ENCODE measurements at regions not wholly inside any gene's neighbourhood (a gene's known extent, or its start where the extent isn't known, plus 50 kb on each side); places are given as distances from the start of the nearest gene placed in this dataset.
"Not testable (repeated sequence)": the region's sequence is repeated elsewhere in the genome, so short reads cannot be mapped to it uniquely, and the experiment has no call there.

DNA sequence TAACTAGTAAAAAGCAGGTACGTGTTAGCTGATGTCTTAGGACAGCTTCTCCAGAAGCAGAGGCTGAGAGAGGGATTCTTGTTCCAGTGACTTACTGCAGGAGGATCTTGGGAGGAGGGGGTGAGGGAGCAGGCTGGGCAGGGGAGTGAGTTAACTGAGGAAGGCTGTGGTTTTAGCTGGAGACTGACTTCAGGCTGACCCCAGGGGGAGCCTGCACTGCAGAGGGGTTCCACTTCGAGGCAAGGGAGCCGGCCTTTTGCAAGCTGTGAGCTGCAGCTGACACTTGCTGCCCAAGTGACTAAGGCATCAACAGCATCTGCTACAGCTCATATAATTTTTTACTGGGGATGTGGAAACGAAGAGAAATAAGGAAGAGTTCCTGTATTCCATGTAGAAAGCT lies 50.4 kb upstream of the SOD1 start:
- DNase-seq, result no peak

DNA sequence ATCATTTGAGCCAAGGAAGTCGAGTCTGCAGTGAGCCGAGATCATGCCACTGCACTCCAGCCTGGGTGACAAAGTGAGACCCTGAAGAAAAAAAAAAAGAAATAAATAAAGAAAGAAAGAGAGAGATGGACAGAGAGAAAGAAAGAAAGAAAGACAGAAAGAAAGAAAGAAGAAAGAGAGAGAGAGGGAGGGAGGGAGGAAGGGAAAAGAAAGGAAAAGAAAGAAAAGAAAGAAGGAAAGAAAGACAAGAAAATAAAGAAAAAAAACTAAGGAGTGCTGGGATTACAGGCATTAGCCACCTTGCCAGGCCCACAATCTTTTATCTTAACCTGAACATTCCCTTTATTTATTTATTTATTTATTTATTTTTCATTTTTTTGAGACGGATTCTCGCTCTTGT lies 51.7 kb upstream of the SOD1 start:
- DNase-seq, result no peak

DNA sequence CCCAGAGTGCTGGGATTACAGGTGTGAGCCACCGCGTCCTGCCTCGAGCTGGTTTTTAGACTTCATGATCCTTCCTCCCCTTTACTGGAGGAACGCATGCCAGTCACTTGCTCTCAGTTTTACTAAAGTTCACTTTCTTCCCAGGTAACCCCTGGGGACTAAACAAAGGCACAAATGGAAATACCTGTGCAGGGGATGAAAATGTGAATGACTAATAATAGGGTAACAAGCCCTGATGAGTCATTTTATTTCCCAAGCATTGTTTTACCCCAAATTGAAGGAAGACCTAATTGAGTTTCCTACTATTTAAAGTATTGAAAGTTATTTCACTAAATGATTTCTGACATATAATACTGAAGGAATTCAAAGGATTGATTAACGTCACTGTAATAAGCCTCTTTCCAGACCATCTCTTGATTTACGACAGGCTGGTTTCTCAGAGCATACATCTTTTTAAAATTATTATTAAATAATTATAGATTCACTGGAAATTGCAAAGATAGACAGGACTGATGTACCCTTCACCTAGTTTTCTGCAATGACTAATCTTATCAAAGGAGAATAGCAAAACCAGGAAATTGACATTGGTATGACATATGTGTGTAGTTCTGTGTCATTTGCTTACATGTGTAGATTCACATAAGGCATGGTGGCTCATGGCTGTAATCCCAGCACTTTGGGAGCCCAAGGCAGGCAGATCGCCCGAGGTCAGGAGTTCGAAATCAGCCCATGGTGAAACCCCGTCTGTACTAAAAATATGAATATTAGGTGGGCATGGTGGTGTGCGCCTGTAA lies 53.2 kb upstream of the SOD1 start:
- DNase-seq, result no peak

DNA sequence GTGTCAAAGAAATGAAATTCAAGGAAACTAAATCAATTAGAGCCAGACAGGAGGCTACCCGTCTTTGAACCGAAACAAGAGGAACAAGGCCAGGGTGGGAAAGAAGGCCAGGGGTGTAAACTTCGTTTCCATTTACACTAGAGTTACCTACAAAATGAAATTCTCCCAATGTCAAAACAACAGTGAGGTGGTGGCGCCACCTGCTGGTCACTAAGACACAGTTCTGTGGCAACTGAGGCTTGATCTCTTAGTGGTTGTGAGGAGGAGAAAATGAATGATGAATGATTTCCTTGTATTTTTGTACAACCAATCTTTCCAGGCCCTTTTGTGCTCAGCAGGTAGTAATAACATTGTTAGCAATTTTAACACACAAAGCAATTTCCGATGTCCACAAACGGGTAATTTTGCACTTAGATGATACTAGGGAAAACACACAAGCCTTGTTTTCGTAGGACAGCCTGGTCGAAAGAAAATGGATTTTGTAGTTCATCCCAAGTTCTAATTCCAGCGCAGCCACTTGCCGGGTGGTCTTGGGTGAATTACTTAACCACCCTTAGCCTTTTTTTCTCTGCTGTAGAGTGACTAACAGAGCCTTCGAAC lies 54.8 kb upstream of the SOD1 start:
- peak; percentile 58 for DNase-seq

DNA sequence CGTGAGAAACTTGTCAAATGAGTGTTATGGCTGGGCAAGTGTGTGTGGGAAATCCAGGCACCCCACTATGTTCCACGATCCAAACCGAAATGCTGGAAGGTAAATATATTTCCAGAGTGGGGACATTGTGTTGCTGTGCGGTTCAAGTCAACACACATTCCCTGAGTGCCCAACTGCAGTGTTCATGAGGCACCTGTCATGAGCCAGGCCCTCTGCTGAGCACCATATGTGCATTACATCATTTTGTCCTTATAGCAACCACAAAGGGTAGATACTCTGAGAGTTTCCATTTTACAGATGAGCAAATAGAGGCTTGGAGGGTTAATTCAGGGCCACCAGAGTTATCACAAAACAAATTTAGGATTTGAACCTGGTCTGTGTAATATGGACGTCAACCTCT lies 59.9 kb upstream of the SOD1 start:
- no peak for DNase-seq

DNA sequence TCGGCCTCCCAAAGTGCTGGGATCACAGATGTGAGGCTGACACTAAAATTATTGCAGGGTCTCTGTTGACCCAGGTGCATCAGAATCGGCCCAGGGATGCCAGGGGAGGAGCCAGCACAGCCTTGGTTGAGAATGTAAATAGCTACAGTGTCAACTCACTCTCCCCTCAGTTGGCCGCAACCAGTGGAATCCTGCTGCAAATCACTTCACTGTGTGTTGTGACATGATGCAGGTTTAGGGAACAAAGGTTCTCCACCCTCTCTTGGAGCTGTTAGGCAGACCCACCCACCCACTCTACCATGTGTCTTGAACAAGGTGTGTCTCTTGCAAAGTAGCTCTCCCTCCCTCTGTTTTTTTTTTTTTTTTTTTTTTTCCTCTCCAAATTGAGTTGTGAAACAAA lies 60.5 kb upstream of the SOD1 start:
- DNase-seq, result no peak

DNA sequence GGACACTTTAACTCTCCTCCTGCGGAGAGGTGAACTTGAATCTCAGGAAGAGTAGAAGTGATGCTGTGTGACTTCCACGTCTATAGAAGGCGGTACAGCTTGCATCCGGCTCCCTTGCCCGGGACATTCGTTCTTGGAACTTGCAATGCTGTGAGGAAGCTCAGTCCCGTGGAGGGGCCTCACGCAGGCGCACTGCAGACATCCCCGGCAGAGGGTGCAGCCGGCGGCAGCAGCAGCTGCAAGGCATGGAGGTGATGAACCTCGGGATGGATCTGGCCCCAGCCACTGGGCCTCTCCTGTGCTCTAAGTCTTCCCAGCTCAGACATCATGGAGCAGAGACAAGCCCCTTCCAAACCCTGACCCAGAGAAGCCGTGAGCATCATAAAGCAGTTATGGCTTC lies 61.8 kb upstream of the SOD1 start:
- no peak for DNase-seq

DNA sequence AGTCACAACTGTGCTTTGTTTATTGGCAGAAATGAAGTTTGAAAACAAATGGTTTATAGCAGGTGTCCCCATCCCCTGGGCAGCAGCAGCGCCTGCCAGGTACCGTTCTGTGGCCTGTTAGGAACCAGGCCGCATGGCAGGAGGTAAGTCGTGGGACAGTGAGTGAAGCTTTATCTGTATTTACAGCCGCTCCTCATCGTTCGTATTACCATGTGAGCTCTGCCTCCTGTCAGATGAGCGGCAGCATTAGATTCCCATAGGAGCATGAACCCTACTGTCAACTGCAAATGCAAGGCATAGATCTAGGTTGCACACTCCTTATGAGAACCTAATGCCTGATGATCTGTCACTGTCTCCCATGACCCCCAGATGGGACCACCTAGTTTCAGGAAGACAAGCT lies 63.4 kb upstream of the SOD1 start:
- no peak for DNase-seq

DNA sequence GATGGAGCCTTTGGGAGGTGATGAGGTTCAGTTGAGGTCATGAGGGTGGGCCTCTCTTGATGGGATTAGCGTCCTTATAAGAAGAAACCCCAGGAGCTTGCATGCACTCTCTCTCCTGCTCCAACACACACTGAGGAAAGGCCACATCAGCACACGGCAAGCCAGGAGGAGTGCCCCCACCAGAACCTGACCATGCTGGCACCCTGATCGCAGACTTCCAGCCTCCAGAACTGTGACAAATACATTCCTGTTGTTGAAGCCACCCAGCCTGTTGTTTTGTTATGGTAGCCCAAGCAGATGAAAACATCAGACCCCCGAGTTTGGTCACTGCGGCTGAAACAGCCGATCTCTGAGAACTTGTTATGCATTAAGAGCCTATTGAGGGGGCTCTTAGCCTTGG lies 64.8 kb upstream of the SOD1 start:
- DNase-seq, result no peak

DNA sequence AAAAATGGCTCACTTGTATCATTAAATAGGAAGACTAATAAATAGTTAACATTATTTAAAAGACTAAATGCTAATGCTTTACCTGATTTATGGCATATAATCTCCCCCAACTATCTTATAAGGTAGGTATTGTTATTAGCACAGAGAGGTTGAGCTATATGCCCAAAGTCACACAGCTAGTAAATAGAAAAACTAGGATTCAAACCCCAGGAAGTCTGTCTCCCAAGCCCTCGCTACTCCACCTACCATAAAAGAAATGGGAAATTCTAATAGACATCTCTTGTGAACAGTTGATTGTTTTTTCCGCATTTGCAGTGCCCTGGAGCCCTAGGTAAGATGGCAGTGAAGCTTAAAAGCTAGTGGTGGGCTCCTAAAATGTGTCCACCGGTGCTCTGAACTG lies 65.2 kb upstream of the SOD1 start:
- no peak for DNase-seq

DNA sequence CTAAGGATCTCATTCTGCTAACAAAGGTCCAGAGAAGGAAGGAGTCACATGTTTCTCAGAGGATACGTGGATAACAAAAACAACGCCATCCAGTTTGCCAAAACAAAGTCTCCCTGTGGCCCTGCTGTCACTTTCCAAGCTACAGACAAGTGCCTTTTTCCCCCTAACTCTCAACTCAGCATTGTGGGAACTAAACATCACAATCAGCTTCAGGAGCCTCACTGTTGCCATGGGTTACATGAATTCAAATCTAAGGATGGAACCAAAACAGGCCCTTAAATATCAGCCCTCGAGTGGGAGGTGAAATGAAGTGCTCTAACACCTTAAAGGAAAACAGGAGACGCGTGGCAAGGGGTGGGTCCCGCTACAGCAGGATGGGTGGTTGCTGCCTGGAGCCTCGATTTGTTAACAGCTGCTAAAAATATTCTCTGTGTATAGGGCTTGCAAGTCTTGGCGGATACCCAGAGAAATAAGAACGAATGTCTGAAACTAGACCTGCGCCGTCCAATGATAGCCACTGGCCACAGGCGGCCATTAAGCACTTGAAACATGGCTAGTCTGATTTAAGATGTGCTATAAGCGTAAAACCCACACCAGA lies 66.4 kb upstream of the SOD1 start:
- no peak for DNase-seq

DNA sequence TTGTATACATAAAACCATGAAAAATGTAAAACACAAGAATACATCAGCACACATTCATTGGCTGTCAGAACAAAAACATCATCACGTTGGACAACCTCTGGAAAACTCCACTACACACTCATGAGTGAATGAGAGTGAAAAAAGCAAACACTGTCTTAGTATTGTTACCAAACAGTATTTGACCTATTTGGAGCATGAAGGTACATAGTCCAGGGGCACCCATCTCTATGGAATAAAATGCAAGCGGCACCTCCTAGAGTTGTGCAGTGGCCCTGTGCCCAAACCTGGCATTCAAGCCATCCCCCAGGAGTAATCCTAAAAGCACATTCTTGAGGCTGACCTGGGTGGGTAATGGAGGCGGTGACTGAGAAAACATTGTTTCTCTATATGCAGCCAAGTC lies 67.0 kb upstream of the SOD1 start:
- no peak for DNase-seq

DNA sequence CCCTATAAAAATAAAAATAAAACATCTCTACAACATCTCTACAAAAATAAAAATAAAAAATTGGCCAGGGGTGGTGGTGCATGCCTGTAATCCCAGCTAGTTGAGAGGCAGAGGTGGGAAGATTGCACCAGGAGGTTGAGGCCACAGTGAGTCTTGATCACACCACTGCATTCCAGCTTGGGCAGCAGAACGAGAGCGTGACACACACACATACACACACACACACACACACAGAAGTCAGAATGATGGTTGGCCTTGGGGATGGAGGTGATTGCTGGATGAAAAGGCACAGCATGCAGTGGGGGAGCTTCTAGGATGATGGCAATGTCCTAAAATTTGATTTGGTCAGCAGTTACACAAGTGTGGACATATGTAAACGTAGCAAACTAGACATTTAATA lies 69.7 kb upstream of the SOD1 start:
- no peak for DNase-seq

DNA sequence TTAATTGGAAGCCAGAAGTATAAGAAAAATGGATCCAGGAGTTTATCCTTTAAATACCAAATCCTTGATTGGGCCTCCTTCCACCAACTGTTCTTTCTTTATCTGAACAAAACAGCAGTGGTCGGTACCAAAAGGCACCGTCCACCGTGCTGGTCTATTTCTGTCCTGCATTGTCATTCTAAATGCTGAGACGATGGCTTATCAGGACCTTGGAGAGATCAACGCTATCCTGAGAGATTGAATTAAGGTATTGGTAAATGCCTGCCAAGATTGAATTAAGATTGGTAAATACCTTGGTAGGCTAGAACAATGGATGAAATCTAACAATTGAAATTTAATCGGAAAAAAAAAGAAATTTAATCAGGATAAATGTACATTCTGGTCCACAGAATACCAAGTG lies 73.4 kb upstream of the SOD1 start:
- DNase-seq, result no peak

DNA sequence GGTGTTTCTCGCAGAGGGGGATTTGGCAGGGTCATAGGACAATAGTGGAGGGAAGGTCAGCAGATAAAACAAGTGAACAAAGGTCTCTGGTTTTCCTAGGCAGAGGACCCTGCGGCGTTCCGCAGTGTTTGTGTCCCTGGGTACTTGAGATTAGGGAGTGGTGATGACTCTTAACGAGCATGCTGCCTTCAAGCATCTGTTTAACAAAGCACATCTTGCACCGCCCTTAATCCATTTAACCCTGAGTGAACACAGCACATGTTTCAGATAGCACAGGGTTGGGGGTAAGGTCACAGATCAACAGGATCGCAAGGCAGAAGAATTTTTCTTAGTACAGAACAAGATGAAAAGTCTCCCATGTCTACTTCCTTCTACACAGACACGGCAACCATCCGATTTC lies 75.6 kb upstream of the SOD1 start:
- DNase-seq, result not testable (repeated sequence)

DNA sequence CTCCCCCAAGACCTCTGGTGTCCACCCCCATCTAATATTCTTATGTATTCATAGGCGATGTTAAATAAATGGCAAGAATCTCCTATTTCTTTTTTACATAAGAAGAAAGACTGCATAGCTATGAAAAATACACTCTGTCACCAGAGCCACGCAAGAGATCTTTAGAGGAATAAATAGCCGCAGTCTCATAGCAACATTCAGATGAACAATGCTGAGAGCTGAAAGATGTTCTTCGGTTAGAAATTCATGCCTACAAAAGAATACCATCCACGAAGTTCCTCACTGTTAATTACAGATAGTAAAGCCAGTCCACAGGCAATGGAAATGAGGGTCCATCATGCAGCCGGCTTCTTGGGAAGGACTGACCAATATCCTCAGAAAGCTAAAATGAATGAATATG lies 76.0 kb upstream of the SOD1 start:
- no peak for DNase-seq

DNA sequence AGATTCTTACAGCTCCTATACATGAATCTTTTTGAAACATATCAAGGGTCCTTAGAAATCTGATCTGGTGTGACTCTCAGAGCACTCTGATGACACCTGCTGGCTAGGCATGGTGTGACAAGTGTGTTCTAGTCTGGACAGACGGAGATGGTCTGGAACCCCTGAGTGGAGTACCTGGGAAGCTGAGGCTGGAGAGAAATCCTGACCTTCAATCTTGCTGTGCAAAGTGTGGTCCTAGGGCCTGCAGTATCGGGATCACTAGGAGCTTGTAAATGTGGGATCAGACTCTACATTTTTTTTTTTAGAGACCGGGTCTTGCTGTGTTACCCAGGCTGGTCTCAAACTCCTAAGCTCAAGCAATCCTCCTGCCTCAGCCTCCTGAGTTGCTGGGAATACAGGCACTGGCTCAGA lies 78.6 kb upstream of the SOD1 start:
- peak; percentile 70 for DNase-seq

DNA sequence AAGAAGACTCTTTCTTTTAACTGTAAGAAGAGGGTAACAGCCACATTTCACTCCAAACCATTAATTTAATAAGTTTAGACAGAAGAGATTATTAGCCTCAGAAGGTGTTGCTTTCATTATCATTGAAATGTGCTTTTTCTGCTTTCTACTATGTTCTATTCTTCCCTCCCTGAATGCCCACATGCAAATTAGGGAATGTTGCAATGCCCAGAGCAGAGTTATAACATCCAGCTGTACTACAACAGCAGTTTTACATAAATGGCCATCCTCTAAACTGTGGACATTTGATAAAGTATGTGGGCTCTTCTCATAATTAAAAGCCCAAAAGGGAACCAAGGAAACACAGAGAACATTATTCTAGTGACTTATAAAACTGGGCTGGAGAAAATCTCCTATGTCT lies 82.2 kb upstream of the SOD1 start:
- DNase-seq, result no peak

DNA sequence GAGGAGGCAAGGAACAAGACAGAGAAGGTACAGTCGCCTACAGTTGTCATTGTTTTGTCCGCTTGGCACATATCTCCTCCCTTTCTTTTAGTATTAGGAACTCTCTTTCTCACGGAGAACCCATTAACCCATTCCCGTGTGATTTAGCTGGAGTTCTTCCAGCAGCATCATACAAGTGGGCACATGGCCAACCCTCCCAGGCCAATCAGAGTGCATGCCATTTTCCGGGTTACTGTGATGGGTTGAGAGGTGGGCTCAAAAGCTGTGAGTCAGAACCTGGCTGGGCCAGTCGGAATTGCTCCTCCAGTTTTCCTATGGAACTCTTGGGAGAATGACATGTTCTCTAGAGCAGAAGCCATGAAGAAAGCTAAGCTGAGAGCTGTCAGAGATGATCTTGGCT lies 83.1 kb upstream of the SOD1 start:
- DNase-seq, result no peak

DNA sequence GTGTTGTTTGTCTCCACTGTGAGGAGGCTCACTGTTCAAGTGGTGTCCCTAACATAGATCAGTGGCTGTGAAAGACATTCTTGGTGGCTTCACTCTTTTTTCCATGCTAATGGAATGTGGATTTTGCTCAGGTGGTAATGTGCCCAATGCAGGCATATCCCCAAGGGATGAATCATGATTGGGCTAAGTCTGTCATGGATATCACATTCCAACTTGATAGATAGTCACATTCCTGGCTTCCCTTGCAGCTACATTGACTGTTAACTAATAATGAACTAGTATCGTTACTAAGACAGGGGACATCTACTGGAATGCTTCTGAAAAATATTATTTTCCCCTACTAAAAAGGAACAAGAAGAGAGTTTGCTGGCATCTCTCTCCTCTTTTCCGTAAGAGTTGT lies 86.3 kb upstream of the SOD1 start:
- DNase-seq, result no peak

DNA sequence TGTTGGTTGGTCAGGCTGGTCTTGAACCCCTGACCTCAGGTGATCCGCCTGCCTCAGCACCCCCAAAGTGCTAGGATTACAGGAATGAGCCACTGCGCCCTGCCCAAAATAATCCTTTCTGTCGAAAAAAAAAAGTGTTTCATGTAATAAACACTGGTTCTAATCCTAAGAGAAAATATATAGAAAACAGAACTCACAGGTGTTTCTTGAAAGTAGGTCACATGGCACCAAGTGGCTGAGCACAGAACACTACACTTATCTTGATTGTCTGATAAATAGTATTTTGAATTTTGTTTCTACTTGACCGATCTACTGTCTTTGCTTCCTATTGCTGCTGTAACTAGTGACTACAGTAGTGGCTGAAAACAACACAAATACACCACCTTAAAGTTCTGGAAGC lies 87.6 kb upstream of the SOD1 start:
- no peak for DNase-seq

DNA sequence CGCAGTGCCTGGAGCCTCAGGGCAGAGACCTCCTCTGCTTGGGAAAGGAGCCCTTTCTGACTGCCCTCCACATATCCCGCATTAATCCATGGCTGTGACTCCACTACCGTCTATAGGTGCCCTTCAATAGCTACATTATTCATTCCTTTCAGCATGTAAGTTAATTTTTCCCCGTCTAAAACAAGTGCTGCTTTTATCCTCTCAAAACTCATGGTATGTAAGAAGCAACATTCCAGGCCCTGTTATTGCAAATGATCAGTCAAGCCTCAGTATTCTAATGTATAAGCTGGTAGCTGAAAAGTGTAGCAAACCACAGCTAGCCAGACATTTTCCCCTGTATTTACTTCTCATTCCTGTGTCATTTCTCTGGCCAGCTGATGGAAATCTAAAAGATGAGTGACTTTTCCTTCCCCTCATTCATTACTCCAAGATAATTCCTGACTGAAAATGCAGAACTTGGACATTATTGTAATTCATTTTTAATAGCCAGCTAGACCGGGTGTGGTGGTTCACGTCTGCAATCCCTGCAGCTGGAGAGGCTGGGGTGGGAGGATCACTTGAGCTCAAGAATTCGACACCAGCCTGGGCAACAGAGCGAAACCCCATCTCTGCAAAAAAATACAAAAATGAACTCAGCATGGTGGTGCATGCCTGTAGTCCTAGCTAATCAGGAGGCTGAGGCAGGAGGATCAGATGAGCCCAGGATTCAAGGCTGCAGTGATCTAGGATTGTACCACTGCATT lies 88.5 kb upstream of the SOD1 start:
- no peak for DNase-seq

DNA sequence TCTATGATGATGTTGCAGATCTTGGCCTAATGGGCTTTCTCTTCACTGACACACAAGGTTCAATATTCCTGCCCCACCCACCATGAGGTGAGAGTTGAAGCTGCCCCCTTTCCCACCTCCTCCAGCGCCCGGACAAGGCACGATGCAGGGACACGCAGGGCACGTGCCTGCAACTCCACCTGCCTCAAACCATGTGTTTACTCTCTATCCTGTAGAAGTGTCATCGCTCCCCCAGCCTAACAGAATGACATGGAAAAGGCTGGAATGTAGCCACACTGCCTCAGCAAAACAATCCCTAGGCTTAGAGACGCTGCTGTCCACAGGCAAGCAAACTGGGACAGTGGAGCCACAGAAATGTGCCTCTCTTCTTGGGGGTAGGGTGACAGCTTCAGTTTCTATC lies 92.9 kb upstream of the SOD1 start:
- no peak for DNase-seq

Data from left kidney (tissue), 1 donor.